ENCODE measurements at regions not wholly inside any gene's neighbourhood (a gene's known extent, or its start where the extent isn't known, plus 50 kb on each side); places are given as distances from the start of the nearest gene placed in this dataset.

GRCh38 chr12:107560899-107561285 is 124.7 kb upstream of the PWP1 start:
- 30% methylated on average over 4 of the region's 4 CpGs for WGBS
- no peak for TF ChIP-seq EP300 (IDR thresholded peaks at IDR 0.05)
- no peak for TF ChIP-seq POLR2AphosphoS5 (IDR thresholded peaks at IDR 0.05)
- Histone ChIP-seq H3K27ac (no peak overlapping the region), H3K9me3 (no peaks in the 10 kb centered on the region), H3K27me3 (no peaks in the 10 kb centered on the region), H3K36me3 (no peaks in the 10 kb centered on the region), H3K4me1 (peaks cover 18% of the 10 kb centered on the region), H3K4me3 (no peak overlapping the region)
- DNase-seq (ENCODE audit: low spot score in 2 of 2): no peak

DNA sequence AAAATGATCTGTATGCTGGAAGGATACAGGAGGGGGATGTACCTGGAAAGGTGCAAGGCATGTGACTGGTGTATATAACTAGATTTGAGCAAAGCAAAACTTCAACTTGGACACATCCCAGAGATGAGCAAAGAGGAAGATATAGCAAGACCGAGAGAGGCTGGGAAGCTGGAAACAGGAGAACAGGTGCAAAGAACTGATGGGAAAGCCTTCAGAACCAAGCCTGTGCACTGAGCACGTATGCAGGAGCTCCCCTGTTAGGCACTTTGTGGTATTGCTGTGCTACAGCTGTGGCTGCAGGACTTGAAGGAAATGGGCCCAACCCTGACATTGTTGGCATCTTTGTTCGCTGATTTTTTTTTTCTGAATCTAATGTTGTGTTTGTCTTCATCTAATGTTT is 120.7 kb upstream of the PWP1 start:
- H3K27me3 ChIP-seq: no peaks in the 10 kb centered on the region
- no peak for DNase-seq (ENCODE audit: low spot score in 2 of 2)
- 32% methylated on average over 3 of the region's 3 CpGs for WGBS
- no peak overlapping the region for H3K27ac ChIP-seq
- no peaks in the 10 kb centered on the region for H3K36me3 ChIP-seq
- TF ChIP-seq, protein P1, sequence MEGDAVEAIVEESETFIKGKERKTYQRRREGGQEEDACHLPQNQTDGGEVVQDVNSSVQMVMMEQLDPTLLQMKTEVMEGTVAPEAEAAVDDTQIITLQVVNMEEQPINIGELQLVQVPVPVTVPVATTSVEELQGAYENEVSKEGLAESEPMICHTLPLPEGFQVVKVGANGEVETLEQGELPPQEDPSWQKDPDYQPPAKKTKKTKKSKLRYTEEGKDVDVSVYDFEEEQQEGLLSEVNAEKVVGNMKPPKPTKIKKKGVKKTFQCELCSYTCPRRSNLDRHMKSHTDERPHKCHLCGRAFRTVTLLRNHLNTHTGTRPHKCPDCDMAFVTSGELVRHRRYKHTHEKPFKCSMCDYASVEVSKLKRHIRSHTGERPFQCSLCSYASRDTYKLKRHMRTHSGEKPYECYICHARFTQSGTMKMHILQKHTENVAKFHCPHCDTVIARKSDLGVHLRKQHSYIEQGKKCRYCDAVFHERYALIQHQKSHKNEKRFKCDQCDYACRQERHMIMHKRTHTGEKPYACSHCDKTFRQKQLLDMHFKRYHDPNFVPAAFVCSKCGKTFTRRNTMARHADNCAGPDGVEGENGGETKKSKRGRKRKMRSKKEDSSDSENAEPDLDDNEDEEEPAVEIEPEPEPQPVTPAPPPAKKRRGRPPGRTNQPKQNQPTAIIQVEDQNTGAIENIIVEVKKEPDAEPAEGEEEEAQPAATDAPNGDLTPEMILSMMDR (IDR thresholded peaks at IDR 0.05): peak in 1 of 2 donors; percentile 36
- no peak for TF ChIP-seq POLR2AphosphoS5 (IDR thresholded peaks at IDR 0.05)
- peaks cover 13% of the 10 kb centered on the region for H3K4me1 ChIP-seq
- no peak overlapping the region for H3K4me3 ChIP-seq
- H3K9me3 ChIP-seq: no peaks in the 10 kb centered on the region

DNA sequence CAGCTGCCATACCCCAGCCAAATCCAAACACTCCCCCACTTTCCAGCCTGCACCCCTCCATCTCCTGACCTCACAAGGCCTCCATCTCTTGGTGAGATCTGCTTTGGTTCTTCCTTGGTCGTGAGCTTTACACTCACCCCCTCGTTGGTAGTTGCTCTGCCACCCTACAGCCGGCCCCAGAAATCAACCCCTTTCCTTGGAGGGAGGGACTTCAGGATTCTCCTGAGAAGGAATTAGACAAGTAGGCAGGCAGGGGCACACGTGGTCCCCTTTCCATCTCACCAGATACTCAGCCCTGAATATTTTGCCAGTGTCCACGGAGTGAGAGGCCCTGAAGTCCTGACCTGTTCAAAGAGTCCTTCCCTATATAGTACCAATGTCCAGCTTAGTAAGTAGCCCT is 120.0 kb upstream of the PWP1 start:
- H3K27me3 ChIP-seq: no peaks in the 10 kb centered on the region
- TF ChIP-seq, protein P1 (IDR thresholded peaks at IDR 0.05): no peak
- TF ChIP-seq EP300 (IDR thresholded peaks at IDR 0.05): no peak
- TF ChIP-seq POLR2AphosphoS5 (IDR thresholded peaks at IDR 0.05): no peak
- no peak for TF ChIP-seq POLR2A (IDR thresholded peaks at IDR 0.05)
- 74% methylated on average over 5 of the region's 5 CpGs for WGBS
- no peak for DNase-seq (ENCODE audit: low spot score in 2 of 2)
- H3K4me1 ChIP-seq: peaks cover 7% of the 10 kb centered on the region
- H3K36me3 ChIP-seq: no peaks in the 10 kb centered on the region
- no peak overlapping the region for H3K4me3 ChIP-seq
- H3K9me3 ChIP-seq: no peaks in the 10 kb centered on the region
- H3K27ac ChIP-seq: no peak overlapping the region

DNA sequence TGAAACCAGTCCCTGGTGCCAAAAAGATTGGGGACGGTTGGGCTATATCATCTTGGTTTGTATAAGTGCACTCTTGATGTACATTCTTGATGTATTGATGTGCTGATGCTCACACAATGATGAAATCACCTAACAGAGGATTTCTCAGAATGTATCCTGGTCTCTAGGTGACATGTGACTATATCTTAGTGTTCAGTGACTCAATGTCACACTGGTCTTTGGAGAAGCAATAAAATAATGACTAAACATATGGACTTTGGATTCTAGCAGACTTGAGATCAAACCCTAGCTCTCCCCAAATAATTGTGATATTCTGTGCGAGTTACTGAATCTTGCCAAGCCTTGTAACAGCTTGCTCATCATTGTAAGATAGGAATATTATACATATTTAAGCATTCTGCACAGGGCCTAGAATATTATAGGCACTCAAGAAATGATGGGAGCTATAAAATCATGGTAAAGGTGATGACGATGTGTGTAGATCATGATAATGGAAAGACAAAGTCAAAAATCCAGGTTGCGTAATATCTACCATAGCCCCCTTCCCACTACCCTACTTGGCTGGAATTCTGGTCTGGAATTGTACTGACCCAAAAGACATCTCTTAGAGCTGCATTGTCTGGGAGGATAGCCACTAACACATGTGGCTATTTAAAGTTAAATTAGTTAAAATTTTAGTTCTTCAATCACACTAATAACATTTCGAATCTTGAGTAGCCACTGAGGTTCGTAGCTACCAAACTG is 117.6 kb upstream of the PWP1 start:
- DNase-seq (ENCODE audit: low spot score in 2 of 2): no peak
- H3K27me3 ChIP-seq: no peaks in the 10 kb centered on the region
- 96% methylated on average over 6 of the region's 6 CpGs for WGBS
- H3K9me3 ChIP-seq: no peaks in the 10 kb centered on the region
- no peak overlapping the region for H3K4me3 ChIP-seq
- no peak overlapping the region for H3K27ac ChIP-seq
- H3K36me3 ChIP-seq: no peaks in the 10 kb centered on the region
- TF ChIP-seq, protein P1 (IDR thresholded peaks at IDR 0.05): no peak
- TF ChIP-seq POLR2AphosphoS5 (IDR thresholded peaks at IDR 0.05) (no peak), POLR2A (IDR thresholded peaks at IDR 0.05) (no peak), EP300 (IDR thresholded peaks at IDR 0.05) (no peak)
- H3K4me1 ChIP-seq: no peaks in the 10 kb centered on the region

DNA sequence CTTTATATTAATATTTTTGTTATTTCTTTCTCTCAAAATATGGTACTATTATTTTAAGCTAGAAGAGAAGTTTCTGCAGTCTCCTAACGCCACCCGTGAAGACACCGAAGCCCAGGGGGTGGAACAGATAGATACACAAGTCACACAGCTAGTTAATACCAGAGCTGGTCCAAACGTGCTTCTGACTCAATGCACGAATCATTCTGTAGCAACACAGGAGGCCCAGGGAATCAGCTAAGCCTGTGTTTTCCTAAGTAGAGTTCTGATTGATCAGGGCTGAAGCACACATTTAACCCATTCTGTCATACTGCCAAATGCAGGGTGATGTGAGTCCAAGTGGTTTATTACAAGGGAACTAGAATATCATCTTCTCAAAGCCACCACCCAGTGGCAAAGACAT is 116.9 kb upstream of the PWP1 start:
- 73% methylated on average over 5 of the region's 5 CpGs for WGBS
- Histone ChIP-seq H3K36me3 (no peaks in the 10 kb centered on the region), H3K27me3 (no peaks in the 10 kb centered on the region), H3K4me1 (no peaks in the 10 kb centered on the region), H3K9me3 (no peaks in the 10 kb centered on the region), H3K27ac (no peak overlapping the region), H3K4me3 (no peak overlapping the region)
- TF ChIP-seq EP300 (IDR thresholded peaks at IDR 0.05) (no peak), POLR2AphosphoS5 (IDR thresholded peaks at IDR 0.05) (no peak), POLR2A (IDR thresholded peaks at IDR 0.05) (no peak)
- TF ChIP-seq, protein P1 (IDR thresholded peaks at IDR 0.05): no peak
- no peak for DNase-seq (ENCODE audit: low spot score in 2 of 2)

DNA sequence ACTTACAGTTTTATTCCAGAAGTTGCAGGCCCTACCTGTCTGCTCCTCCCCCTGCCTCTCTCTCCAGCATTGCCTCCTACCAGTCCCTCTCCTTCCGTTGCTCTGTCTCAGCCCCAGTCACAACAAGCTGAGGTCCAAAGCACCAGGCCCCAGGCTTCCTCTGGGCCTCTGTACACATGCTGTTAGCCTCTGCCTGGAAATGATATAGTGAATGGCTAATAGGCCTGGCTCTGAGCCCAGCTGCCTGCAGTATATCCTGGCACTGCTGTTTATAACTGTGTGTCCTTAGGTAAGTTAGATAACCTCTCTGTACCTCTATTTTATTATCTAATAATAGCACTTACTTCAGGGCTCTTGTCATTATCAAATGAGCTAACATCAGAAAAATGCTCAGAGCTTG is 114.9 kb upstream of the PWP1 start:
- Histone ChIP-seq H3K27me3 (no peaks in the 10 kb centered on the region), H3K36me3 (no peaks in the 10 kb centered on the region), H3K4me1 (no peaks in the 10 kb centered on the region), H3K4me3 (no peak overlapping the region), H3K9me3 (no peaks in the 10 kb centered on the region), H3K27ac (no peak overlapping the region)
- WGBS: 45% methylated on average over 1 of the region's 1 CpG
- TF ChIP-seq POLR2A (IDR thresholded peaks at IDR 0.05): no peak
- no peak for TF ChIP-seq POLR2AphosphoS5 (IDR thresholded peaks at IDR 0.05)
- TF ChIP-seq, protein P1 (IDR thresholded peaks at IDR 0.05): no peak
- no peak for DNase-seq (ENCODE audit: low spot score in 2 of 2)
